Activated naive CD8-positive, alpha-beta T cell (primary cell): ENCODE measurements at regions not wholly inside any gene's neighbourhood (a gene's known extent, or its start where the extent isn't known, plus 50 kb on each side); places are given as distances from the start of the nearest gene placed in this dataset.
A peak's percentile ranks its signal among the peaks of the same experiment; 100 is the strongest.

Experiments used
- H3K27ac Mint-ChIP-seq: one replicate; pipeline ENCODE4 v1.8.0; 2021; ENCODE audit warnings: mixed read lengths
- H3K27me3 Mint-ChIP-seq: one replicate; pipeline ENCODE4 v1.8.0; 2021; ENCODE audit warnings: mixed read lengths
- H3K36me3 Mint-ChIP-seq: one replicate; pipeline ENCODE4 v1.8.0; 2021; ENCODE audit warnings: mixed read lengths
- H3K4me1 Mint-ChIP-seq: one replicate; pipeline ENCODE4 v1.8.0; 2021; ENCODE audit warnings: low read depth, mixed read lengths
- H3K4me3 Mint-ChIP-seq: one replicate; pipeline ENCODE4 v1.8.0; 2021; ENCODE audit warnings: mild to moderate bottlenecking, mixed read lengths
- H3K9me3 Mint-ChIP-seq: one replicate; pipeline ENCODE4 v1.8.0; 2021; ENCODE audit warnings: low read depth, mixed read lengths

DNA sequence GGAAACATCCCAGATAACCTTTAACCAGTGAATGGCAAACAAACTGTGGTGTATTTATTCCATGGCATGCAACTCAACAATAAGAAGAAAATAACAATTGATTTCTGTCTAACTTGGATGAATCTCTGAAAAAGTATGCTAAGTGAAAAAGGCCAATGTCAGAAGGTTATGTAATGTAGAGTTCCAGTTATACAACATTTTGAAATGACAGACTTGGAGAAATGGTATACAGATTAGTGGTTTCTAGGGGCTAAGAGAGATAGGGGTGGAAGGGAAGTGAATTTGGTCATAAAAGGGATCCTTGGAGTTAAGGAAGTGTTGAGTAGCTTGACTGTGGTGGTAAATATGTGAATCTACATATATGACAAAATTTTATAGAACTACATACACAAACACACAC is 269.4 kb upstream of the SUCLG2 start:
- H3K4me1 Mint-ChIP-seq = no peaks in the 10 kb centered on the region
- no peak overlapping the region for H3K27ac Mint-ChIP-seq
- H3K9me3 Mint-ChIP-seq = peaks cover 4% of the 10 kb centered on the region
- H3K4me3 Mint-ChIP-seq = no peak overlapping the region
- no peaks in the 10 kb centered on the region for H3K27me3 Mint-ChIP-seq
- peaks cover 5% of the 10 kb centered on the region for H3K36me3 Mint-ChIP-seq

DNA sequence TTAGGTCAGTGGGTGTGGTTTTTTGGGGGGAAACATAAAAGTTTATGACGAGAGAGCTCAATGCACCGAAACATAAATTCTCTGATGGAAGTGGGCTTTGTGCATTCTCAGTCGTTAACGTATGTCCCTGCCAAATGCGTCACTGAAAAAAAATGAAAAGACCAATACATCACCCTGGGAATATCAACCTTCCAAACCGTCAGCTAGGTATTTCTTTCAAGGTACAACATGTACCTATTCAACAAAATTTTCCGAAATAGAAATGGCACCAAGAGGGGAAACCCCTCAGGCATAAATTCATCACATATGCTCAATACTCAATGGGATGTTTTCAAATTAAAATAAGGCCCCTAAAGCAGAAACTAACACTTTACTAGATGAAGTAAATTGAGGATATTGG is 266.6 kb upstream of the SUCLG2 start:
- H3K27ac Mint-ChIP-seq = no peak overlapping the region
- no peak overlapping the region for H3K4me3 Mint-ChIP-seq
- no peaks in the 10 kb centered on the region for H3K27me3 Mint-ChIP-seq
- peaks cover 4% of the 10 kb centered on the region for H3K9me3 Mint-ChIP-seq
- no peaks in the 10 kb centered on the region for H3K4me1 Mint-ChIP-seq
- H3K36me3 Mint-ChIP-seq = peaks cover 5% of the 10 kb centered on the region

DNA sequence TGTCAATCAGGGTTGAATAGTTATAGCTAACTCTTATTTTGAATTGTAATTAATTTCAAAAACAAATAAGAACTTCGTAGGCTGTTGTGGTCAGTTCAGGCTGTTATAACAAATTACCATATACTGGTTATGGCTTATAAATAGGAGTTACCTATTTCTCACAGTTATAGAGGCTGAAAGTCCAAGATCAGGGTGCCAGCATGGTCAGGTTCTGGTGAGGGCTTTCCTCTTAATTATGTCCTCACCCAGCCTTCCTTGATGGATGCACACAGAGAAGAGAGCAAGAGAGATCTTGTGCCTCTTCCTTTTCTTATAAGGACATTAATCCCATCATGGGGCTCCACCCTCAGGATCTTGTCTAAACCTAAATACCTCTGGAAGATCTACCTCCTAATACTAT is 265.9 kb upstream of the SUCLG2 start:
- Mint-ChIP-seq H3K4me3 (no peak overlapping the region), H3K9me3 (no peaks in the 10 kb centered on the region), H3K36me3 (peaks cover 3% of the 10 kb centered on the region), H3K27me3 (no peaks in the 10 kb centered on the region), H3K27ac (no peak overlapping the region), H3K4me1 (no peaks in the 10 kb centered on the region)

GRCh38 chr3:67916353-67916752 is 261.9 kb upstream of the SUCLG2 start:
- Mint-ChIP-seq H3K9me3 (no peaks in the 10 kb centered on the region), H3K27me3 (no peaks in the 10 kb centered on the region), H3K4me3 (no peak overlapping the region), H3K36me3 (no peaks in the 10 kb centered on the region), H3K27ac (no peak overlapping the region), H3K4me1 (no peaks in the 10 kb centered on the region)

GRCh38 chr3:67907735-67908134 is 253.3 kb upstream of the SUCLG2 start:
- Mint-ChIP-seq H3K27ac (no peak overlapping the region), H3K4me1 (peaks cover 21% of the 10 kb centered on the region), H3K27me3 (peaks cover 2% of the 10 kb centered on the region), H3K9me3 (no peaks in the 10 kb centered on the region), H3K4me3 (no peak overlapping the region), H3K36me3 (peaks cover 2% of the 10 kb centered on the region)

DNA sequence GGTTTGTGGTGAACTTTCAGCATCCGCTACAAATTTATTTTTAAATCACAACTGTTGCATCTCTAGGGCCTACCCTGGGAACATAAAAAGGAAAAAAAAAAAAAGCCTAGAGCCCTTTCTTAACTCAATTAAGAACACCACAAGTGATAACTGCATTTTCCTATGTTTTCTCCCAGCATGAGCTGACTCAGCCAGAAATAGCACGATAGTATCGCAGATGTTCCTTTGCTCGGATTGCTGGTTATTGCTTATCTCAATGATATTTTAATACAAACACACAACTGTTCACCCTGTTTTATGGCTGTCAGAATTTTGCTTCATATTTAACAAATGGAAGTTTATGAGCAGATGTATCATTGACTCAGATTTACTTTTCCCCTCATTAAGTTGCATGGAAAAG is 251.8 kb upstream of the SUCLG2 start:
- H3K4me3 Mint-ChIP-seq = peak overlapping the region; percentile 8
- H3K36me3 Mint-ChIP-seq = peaks cover 2% of the 10 kb centered on the region

GRCh38 chr3:67901681-67902080 is 247.3 kb upstream of the SUCLG2 start:
- Mint-ChIP-seq H3K36me3 (no peaks in the 10 kb centered on the region), H3K9me3 (no peaks in the 10 kb centered on the region), H3K27me3 (no peaks in the 10 kb centered on the region), H3K4me3 (no peak overlapping the region), H3K27ac (no peak overlapping the region), H3K4me1 (peaks cover 15% of the 10 kb centered on the region)

More for the DNA sequence above, 251.8 kb upstream of the SUCLG2 start:
- Mint-ChIP-seq H3K9me3 (no peaks in the 10 kb centered on the region), H3K27ac (no peak overlapping the region), H3K4me1 (peaks cover 25% of the 10 kb centered on the region), H3K27me3 (peaks cover 2% of the 10 kb centered on the region)

GRCh38 chr3:67898916-67899315 is 244.5 kb upstream of the SUCLG2 start:
- H3K36me3 Mint-ChIP-seq = no peaks in the 10 kb centered on the region
- no peaks in the 10 kb centered on the region for H3K9me3 Mint-ChIP-seq
- no peaks in the 10 kb centered on the region for H3K27me3 Mint-ChIP-seq
- H3K4me3 Mint-ChIP-seq = no peak overlapping the region
- H3K4me1 Mint-ChIP-seq = peaks cover 4% of the 10 kb centered on the region
- no peak overlapping the region for H3K27ac Mint-ChIP-seq

- H3K27me3 Mint-ChIP-seq = no peaks in the 10 kb centered on the region
- no peak overlapping the region for H3K4me3 Mint-ChIP-seq
- H3K4me1 Mint-ChIP-seq = peaks cover 4% of the 10 kb centered on the region
- no peaks in the 10 kb centered on the region for H3K36me3 Mint-ChIP-seq
- no peaks in the 10 kb centered on the region for H3K9me3 Mint-ChIP-seq
- H3K27ac Mint-ChIP-seq = no peak overlapping the region
Measured at GRCh38 chr3:67897351-67898336, 243.2 kb upstream of the SUCLG2 start.

GRCh38 chr3:67896130-67896529 is 241.7 kb upstream of the SUCLG2 start:
- Mint-ChIP-seq H3K4me1 (no peaks in the 10 kb centered on the region), H3K9me3 (no peaks in the 10 kb centered on the region), H3K27ac (no peak overlapping the region), H3K27me3 (no peaks in the 10 kb centered on the region), H3K4me3 (no peak overlapping the region), H3K36me3 (no peaks in the 10 kb centered on the region)

DNA sequence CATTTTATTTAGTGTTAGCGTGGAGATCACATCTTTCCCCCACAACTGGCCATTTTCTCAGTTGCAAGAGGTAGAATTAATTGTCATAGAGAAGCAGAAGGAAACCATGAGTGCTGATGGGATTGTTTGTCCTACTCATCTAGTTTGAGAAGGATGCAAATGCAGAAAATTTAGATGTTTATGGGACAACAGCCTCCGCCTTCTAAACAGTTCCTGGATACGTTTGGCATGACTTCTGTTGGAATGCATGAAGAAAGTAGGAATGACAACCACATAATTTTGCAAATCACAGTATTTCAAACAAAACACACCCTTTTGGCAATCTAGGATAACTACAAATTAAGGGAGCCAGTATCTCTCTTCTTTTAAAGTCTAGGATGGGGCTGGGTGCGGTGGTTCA is 240.1 kb upstream of the SUCLG2 start:
- Mint-ChIP-seq H3K4me3 (no peak overlapping the region), H3K27me3 (no peaks in the 10 kb centered on the region), H3K27ac (no peak overlapping the region), H3K9me3 (peaks cover 8% of the 10 kb centered on the region), H3K36me3 (peaks cover 2% of the 10 kb centered on the region), H3K4me1 (no peaks in the 10 kb centered on the region)

GRCh38 chr3:67884345-67884744 is 229.9 kb upstream of the SUCLG2 start:
- Mint-ChIP-seq H3K27ac (no peak overlapping the region), H3K4me1 (no peaks in the 10 kb centered on the region), H3K27me3 (no peaks in the 10 kb centered on the region), H3K4me3 (no peak overlapping the region), H3K9me3 (peaks cover 2% of the 10 kb centered on the region), H3K36me3 (peaks cover 4% of the 10 kb centered on the region)

- Mint-ChIP-seq H3K27ac (no peak overlapping the region), H3K4me1 (no peaks in the 10 kb centered on the region), H3K27me3 (no peaks in the 10 kb centered on the region), H3K36me3 (peaks cover 3% of the 10 kb centered on the region), H3K9me3 (peaks cover 2% of the 10 kb centered on the region), H3K4me3 (no peak overlapping the region)
Measured at GRCh38 chr3:67883766-67884165, 229.4 kb upstream of the SUCLG2 start.

- H3K27ac Mint-ChIP-seq = no peak overlapping the region
- no peak overlapping the region for H3K4me3 Mint-ChIP-seq
- H3K4me1 Mint-ChIP-seq = no peaks in the 10 kb centered on the region
- H3K9me3 Mint-ChIP-seq = peaks cover 2% of the 10 kb centered on the region
- no peaks in the 10 kb centered on the region for H3K27me3 Mint-ChIP-seq
- H3K36me3 Mint-ChIP-seq = no peaks in the 10 kb centered on the region
Measured at GRCh38 chr3:67882981-67883380, 228.6 kb upstream of the SUCLG2 start.

DNA sequence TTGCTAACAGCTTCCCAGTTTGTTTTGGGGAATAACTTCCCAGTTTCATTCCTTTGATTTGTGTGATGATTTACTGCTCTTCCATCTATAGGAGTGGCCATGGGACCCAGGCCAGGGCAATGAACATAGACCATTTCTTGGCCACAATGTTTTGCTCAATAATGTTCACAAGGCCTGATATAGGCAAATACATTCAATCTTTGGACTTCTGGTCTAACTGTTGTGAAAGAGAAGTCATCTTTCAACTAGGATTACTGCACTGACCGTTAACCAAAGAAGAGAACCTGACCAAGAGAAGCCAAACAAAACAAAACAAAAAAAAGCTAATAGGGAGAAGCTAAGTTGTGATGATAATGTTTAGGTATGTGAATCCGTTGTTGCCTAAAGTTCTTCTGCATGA is 221.8 kb upstream of the SUCLG2 start:
- no peaks in the 10 kb centered on the region for H3K9me3 Mint-ChIP-seq
- no peak overlapping the region for H3K27ac Mint-ChIP-seq
- H3K36me3 Mint-ChIP-seq = peaks cover 2% of the 10 kb centered on the region
- no peak overlapping the region for H3K4me3 Mint-ChIP-seq
- H3K4me1 Mint-ChIP-seq = no peaks in the 10 kb centered on the region
- no peaks in the 10 kb centered on the region for H3K27me3 Mint-ChIP-seq

DNA sequence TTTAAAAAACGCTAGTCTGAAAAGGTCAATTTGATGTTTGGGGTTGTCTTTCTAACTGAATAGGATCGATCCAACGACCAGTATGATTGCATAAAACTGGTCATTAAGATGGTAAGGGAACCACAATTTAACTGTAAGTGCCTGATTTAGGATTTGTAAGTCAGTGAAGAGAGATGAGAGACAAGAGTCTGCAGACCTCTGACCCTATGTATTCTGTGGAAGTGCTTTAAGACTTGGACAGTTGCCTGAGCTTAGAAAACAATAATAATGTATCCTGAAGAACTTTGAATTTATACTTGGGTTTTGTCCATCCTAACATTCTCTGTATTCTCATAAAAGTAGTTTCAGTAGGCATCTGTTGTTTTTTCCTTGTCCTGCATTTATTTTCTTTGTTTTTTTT is 221.4 kb upstream of the SUCLG2 start:
- Mint-ChIP-seq H3K36me3 (peaks cover 2% of the 10 kb centered on the region), H3K27ac (no peak overlapping the region), H3K27me3 (no peaks in the 10 kb centered on the region), H3K4me1 (no peaks in the 10 kb centered on the region), H3K4me3 (no peak overlapping the region), H3K9me3 (no peaks in the 10 kb centered on the region)
